HEK293T (cell line): ENCODE measurements at regions not wholly inside any gene's neighbourhood (a gene's known extent, or its start where the extent isn't known, plus 50 kb on each side); places are given as distances from the start of the nearest gene placed in this dataset.

Experiments
- ARNT ChIP-seq: fragments of 450-650 bp; IDR thresholded peaks from 2 replicates; pipeline ENCODE4 v1.6.1; 2017; ENCODE audit warnings: mild to moderate bottlenecking
- BHLHE40 ChIP-seq: fragments of 450-650 bp; IDR thresholded peaks from 2 replicates; pipeline ENCODE4 v1.6.1; 2016; ENCODE audit warnings: mild to moderate bottlenecking, moderate library complexity, borderline replicate concordance
- CTBP1 ChIP-seq: fragments of 450-650 bp; IDR thresholded peaks from 2 replicates; pipeline ENCODE4 v1.6.1; 2016; ENCODE audit warnings: borderline replicate concordance
- ELF4 ChIP-seq: fragments of 450-650 bp; IDR thresholded peaks from 2 replicates; pipeline ENCODE4 v1.6.1; 2017; ENCODE audit warnings: antibody characterized with exemption
- FOXA1 ChIP-seq: fragments of 450-650 bp; IDR thresholded peaks from 2 replicates; pipeline ENCODE4 v1.6.1; 2016; ENCODE audit warnings: mild to moderate bottlenecking
- FOXK2 ChIP-seq: fragments of 450-650 bp; IDR thresholded peaks from 2 replicates; pipeline ENCODE4 v1.6.1; 2016; ENCODE audit warnings: mild to moderate bottlenecking
- FOXM1 ChIP-seq: fragments of 450-650 bp; IDR thresholded peaks from 2 replicates; pipeline ENCODE4 v1.6.1; 2017; ENCODE audit warnings: mild to moderate bottlenecking, borderline replicate concordance
- HDGF ChIP-seq: fragments of 450-650 bp; IDR thresholded peaks from 2 replicates; pipeline ENCODE4 v1.6.1; 2017; ENCODE audit warnings: antibody characterized with exemption, borderline replicate concordance
- LEF1 ChIP-seq: fragments of 450-650 bp; IDR thresholded peaks from 2 replicates; pipeline ENCODE4 v1.6.1; 2017; ENCODE audit warnings: mild to moderate bottlenecking, borderline replicate concordance
- NFRKB ChIP-seq: fragments of 450-650 bp; IDR thresholded peaks from 2 replicates; pipeline ENCODE4 v1.6.1; 2016; ENCODE audit warnings: mild to moderate bottlenecking, moderate library complexity
- SP1 ChIP-seq: fragments of 450-650 bp; IDR thresholded peaks from 2 replicates; pipeline ENCODE4 v1.6.1; 2017
- SUZ12 ChIP-seq: fragments of 450-650 bp; IDR thresholded peaks from 2 replicates; pipeline ENCODE4 v1.6.1; 2016; ENCODE audit warnings: mild to moderate bottlenecking
- ZNF384 ChIP-seq: fragments of 450-650 bp; IDR thresholded peaks from 2 replicates; pipeline ENCODE4 v1.6.1; 2016
- TF ChIP-seq, protein P1 (sequence below): fragments of 450-650 bp; IDR thresholded peaks from 2 replicates; pipeline ENCODE4 v1.6.1; 2016

DNA sequence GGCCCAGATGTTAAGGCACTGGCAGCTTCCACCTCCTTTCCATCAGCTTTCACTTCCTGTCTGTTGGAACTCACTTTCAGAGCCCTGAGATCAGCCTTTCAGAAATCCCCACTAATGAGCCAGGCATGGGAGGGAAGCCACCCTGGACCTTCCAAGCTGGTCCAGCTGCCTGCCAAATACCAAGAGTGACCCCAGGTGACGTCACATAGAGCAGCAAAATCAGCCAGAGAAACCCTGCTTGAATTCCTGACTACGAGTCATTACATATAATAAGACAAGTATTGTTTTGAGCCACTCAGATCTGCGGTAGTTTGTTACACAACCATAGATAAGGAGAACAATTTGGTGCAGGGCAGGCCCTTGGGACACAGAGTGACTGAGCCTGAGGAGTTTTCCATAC, 556.0 kb upstream of the JAG1 start:
- TF ChIP-seq SP1 (no peak), BHLHE40 (no peak), ELF4 (no peak), ARNT (no peak), SUZ12 (no peak), FOXM1 (no peak), NFRKB (no peak), FOXK2 (no peak), ZNF384 (no peak), LEF1 (no peak), HDGF (no peak), FOXA1 (no peak), CTBP1 (no peak)
- TF ChIP-seq, protein P1, sequence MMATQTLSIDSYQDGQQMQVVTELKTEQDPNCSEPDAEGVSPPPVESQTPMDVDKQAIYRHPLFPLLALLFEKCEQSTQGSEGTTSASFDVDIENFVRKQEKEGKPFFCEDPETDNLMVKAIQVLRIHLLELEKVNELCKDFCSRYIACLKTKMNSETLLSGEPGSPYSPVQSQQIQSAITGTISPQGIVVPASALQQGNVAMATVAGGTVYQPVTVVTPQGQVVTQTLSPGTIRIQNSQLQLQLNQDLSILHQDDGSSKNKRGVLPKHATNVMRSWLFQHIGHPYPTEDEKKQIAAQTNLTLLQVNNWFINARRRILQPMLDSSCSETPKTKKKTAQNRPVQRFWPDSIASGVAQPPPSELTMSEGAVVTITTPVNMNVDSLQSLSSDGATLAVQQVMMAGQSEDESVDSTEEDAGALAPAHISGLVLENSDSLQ: no peak
